ENCODE measurements at regions not wholly inside any gene's neighbourhood (a gene's known extent, or its start where the extent isn't known, plus 50 kb on each side); places are given as distances from the start of the nearest gene placed in this dataset.

GRCh38 chr11:110791621-110792020 lies 79.4 kb upstream of the ARHGAP20 start:
- DNase-seq (ENCODE audit: low read depth in 2 of 2) = no peak

DNA sequence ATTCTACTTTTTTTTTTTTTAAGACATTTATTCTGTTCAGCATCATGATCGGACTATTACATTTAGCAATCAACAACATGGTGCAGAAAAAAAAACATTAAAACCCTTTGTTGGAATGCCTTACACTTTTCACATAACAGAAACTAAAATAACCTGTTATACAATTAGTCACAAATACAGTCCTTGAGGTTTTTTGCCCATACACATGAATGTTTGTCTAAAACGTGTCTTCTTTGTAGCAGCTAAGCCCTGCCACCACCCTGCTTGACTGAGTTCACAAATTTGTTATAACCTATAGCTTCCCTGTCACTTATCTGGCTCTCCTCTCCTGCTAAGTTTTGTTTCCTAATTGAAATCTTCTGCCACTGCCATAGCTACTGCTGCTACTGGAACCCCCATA lies 75.4 kb upstream of the ARHGAP20 start:
- DNase-seq (ENCODE audit: low read depth in 2 of 2) = no peak

DNA sequence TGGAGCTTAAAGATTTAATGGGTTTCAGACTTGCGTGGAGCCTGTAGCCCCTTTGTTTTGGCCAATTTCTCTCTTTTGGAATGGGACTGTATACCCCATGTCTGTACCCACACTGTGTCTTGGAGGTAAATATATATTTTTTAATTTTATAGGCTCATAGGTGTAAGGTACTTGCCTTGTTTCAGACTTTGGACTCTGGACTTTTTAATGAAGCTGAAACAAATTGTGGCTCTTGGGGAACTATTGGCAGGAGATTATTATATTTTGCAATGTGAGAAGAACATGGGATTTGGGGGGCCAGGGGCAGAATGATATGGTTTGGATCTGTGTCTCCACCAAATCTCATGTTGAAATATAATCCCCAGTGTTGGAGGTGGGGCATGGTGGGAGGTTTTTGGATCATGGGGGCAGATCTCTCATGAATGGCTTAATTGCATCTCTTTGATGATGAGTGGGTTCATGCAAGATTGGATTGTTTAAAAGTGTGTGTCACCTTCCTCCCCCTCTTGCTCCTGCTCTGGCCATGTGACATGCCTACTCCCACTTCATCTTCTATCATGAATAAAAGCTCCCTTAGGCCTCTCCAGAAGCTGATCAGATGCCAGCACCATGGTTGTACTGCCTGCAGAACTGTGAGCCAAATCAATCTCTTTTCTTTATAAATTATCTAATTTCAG lies 74.1 kb upstream of the ARHGAP20 start:
- DNase-seq (ENCODE audit: low read depth in 2 of 2) = no peak

GRCh38 chr11:110785398-110785797 lies 73.2 kb upstream of the ARHGAP20 start:
- no peak for DNase-seq (ENCODE audit: low read depth in 2 of 2)

DNA sequence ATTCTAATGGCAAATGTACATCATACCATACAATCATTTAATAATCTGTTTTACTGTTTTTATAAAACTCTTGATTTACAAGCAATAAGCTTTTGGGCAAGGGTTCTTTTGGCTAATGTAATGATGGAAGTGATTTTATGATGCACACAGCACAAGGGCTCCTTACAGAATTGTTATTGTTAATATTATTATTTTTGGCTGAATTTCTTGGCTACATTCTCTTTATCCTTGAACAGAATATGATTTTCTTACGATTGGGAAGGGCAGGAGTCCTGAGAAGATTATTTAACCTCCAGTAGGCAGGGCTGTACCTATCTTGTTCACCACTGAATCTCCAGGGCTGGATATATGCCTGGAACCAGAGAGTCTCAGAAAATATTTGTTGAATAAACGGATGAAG lies 70.4 kb upstream of the ARHGAP20 start:
- DNase-seq (ENCODE audit: low read depth in 2 of 2) = no peak

DNA sequence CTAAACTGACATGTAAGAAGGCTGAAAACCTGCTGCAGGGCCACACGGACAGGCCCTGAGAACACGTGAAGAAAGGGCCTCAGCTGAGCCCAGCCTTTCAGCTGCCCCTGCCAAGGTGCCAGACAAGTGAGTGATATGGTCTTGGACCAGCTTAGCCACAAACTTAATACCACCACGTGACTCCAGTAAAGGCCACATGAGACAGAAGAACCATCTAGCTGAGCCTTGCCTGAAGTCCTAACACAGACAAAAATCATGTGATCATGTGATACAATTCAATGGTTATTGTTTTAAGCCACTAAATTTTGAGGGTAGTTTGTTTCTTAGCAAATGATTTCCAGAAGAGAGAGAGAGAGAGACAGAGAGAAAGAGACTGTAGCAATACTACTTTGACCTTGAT lies 66.9 kb upstream of the ARHGAP20 start:
- DNase-seq (ENCODE audit: low read depth in 2 of 2) = no peak

GRCh38 chr11:110778343-110778742 lies 66.1 kb upstream of the ARHGAP20 start:
- peak in 1 of 2 donors; percentile 57 for DNase-seq (ENCODE audit: low read depth in 2 of 2)

DNA sequence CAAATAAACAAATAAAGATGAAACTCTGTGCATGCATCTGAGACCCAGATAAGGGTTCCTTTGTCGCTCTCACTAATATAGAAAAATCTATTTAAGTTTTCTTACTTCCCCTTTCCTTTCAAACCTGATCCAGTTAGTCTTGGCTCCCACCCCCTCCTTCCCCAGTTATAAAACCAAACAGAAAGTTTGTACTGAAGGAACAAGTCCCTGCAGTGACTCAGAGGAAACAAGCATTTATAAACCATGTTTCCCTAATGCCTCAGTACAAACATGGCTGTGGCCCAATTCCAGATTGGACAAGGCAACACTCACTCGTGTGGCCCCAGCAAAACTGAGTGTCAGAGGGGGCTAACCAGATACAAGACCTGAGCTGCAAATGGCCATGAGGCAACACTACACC lies 65.5 kb upstream of the ARHGAP20 start:
- DNase-seq (ENCODE audit: low read depth in 2 of 2) = peak; percentile 19 to 91

DNA sequence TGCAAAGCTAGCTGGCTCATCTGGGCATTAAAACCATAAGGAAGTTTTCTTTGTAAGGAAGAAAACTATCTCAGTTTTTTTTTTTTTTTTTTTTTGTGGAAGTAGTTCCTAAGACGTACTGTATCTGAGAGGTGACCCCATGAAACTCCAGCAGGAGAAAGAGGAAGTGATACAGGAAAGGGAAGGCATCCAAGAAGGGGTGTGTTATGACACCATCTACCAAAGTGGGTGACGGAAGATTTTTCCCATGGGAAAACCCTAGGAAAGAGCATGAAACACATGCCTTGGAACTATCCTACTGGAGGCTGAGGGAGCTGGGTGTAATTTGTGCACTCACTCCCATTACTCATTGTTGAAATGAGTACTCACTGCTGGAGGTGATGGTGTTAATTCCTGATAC lies 63.8 kb upstream of the ARHGAP20 start:
- DNase-seq (ENCODE audit: low read depth in 2 of 2) = peak in 1 of 2 donors; percentile 90

DNA sequence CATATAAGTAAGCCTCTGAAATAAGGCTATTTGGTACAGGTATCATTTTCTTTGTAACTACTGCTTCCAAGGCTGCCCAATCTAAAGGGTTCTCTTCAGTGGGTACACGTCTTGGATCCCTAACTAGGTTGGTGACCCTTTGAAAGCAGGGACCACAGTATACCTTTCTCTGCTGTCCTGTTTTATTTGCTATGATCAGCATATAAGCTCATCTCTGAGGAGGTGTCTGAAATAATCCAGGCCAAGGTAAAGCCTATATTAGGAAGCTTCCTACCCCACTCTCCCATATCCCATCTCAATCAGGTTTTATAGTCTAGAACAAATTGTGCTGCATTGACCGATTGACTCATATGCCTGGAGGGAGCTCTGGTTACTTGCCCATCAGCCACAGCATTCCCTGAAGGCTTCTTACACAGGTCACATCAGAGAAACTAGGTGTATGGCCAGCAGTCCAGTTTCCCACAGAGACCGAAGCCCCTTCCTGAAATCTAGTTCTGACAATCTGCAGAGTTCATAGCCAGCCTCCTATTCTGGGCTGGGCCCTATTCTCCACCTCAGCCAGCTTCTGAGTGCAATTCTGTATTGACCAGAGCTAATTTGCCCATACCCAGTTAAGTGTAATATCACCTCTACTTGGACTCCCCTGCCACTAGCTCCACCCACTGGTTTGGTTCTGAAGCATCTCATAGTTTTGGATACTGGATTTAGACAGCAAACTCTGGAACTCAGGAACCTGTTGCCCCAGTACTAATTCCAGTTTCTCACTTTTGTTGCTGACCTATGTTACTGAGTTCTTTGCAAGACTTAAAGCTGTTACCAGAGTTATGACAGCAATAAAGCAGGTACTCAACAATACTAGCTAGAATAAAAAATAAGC lies 62.1 kb upstream of the ARHGAP20 start:
- DNase-seq (ENCODE audit: low read depth in 2 of 2) = no peak

DNA sequence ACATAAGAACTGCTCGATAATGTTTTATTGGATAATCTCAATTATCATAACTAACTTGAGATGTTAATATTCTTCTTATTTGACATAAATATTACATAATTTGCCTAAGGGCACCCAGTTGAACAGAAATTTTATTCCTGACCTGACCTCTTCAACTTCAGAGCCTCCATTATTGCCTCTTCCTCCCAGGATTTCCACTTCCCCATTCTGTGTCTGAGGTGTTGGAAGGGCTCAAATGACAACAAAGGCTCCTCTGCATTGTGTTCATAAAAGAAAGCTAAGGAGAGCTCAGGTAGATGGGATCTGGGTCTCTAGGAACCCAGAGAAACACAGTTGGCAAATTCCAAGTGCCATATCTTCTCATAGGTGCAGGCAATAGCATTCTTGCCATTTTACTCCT lies 61.2 kb upstream of the ARHGAP20 start:
- DNase-seq (ENCODE audit: low read depth in 2 of 2) = no peak

- DNase-seq (ENCODE audit: low read depth in 2 of 2) = no peak
These were observed 60.6 kb upstream of the ARHGAP20 start for GRCh38 chr11:110772863-110773262.

GRCh38 chr11:110766316-110766715 lies 54.1 kb upstream of the ARHGAP20 start:
- DNase-seq (ENCODE audit: low read depth in 2 of 2) = no peak

DNA sequence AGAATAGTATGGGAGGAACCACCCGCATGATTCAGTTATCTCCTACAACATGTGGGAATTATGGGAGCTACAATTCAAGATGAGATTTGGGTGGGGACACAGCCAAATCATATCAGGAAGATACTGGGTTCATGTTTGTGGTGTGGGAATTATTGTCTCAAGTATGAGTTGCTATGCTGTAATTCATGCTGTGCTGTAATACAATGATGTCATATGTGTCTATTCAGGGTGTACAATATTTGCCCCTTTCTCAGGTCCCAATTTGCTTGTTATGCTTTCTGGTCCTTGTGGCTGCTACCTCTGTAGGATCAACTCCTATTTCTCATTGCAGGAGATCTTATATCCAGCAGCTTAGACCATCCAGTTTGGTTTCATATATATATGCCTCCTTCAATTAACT lies 52.2 kb upstream of the ARHGAP20 start:
- DNase-seq (ENCODE audit: low read depth in 2 of 2) = no peak

- DNase-seq (ENCODE audit: low read depth in 2 of 2) = peak in 1 of 2 donors; percentile 45
These were observed 51.2 kb upstream of the ARHGAP20 start for GRCh38 chr11:110763249-110764011.

- no peak for DNase-seq (ENCODE audit: low read depth in 2 of 2)
These were observed 50.4 kb upstream of the ARHGAP20 start for GRCh38 chr11:110762590-110762989.
